ENCODE measurements at regions not wholly inside any gene's neighbourhood (a gene's known extent, or its start where the extent isn't known, plus 50 kb on each side); places are given as distances from the start of the nearest gene placed in this dataset.

GRCh38 chr21:35139382-35139715 is 90.2 kb upstream of the RUNX1 start:
- no peaks in the 10 kb centered on the region for H3K9me3 Mint-ChIP-seq
- peak overlapping the region; percentile 79 for H3K27ac Mint-ChIP-seq
- no peaks in the 10 kb centered on the region for H3K27me3 Mint-ChIP-seq
- H3K4me3 Mint-ChIP-seq: no peak overlapping the region
- H3K36me3 Mint-ChIP-seq: no peaks in the 10 kb centered on the region
- peak; percentile 49 for ATAC-seq
- peaks cover 29% of the 10 kb centered on the region for H3K4me1 Mint-ChIP-seq

- Mint-ChIP-seq H3K27me3 (no peaks in the 10 kb centered on the region), H3K27ac (peak overlapping the region; percentile 79), H3K4me3 (peak overlapping the region; percentile 23), H3K4me1 (peaks cover 33% of the 10 kb centered on the region), H3K9me3 (no peaks in the 10 kb centered on the region), H3K36me3 (no peaks in the 10 kb centered on the region)
- ATAC-seq: peak; percentile 85
Observed at GRCh38 chr21:35138665-35139381, 89.7 kb upstream of the RUNX1 start.

GRCh38 chr21:35136586-35137219 is 87.6 kb upstream of the RUNX1 start:
- H3K27me3 Mint-ChIP-seq: no peaks in the 10 kb centered on the region
- no peaks in the 10 kb centered on the region for H3K9me3 Mint-ChIP-seq
- H3K4me3 Mint-ChIP-seq: no peak overlapping the region
- peak overlapping the region; percentile 62 for H3K27ac Mint-ChIP-seq
- no peaks in the 10 kb centered on the region for H3K36me3 Mint-ChIP-seq
- H3K4me1 Mint-ChIP-seq: peaks cover 33% of the 10 kb centered on the region
- no peak for ATAC-seq

- no peaks in the 10 kb centered on the region for H3K36me3 Mint-ChIP-seq
- H3K27ac Mint-ChIP-seq: peak overlapping the region; percentile 62
- ATAC-seq: no peak
Observed at GRCh38 chr21:35136106-35136505, 87.0 kb upstream of the RUNX1 start.

GRCh38 chr21:35135481-35135880 is 86.4 kb upstream of the RUNX1 start:
- H3K27ac Mint-ChIP-seq: no peak overlapping the region
- H3K27me3 Mint-ChIP-seq: no peaks in the 10 kb centered on the region
- no peak overlapping the region for H3K4me3 Mint-ChIP-seq
- H3K9me3 Mint-ChIP-seq: no peaks in the 10 kb centered on the region
- H3K4me1 Mint-ChIP-seq: peaks cover 33% of the 10 kb centered on the region
- no peaks in the 10 kb centered on the region for H3K36me3 Mint-ChIP-seq
- ATAC-seq: no peak

More at GRCh38 chr21:35136106-35136505, 87.0 kb upstream of the RUNX1 start:
- Mint-ChIP-seq H3K27me3 (no peaks in the 10 kb centered on the region), H3K9me3 (no peaks in the 10 kb centered on the region), H3K4me1 (peaks cover 33% of the 10 kb centered on the region), H3K4me3 (no peak overlapping the region)

GRCh38 chr21:35134309-35134708 is 85.2 kb upstream of the RUNX1 start:
- Mint-ChIP-seq H3K36me3 (no peaks in the 10 kb centered on the region), H3K27ac (no peak overlapping the region), H3K9me3 (no peaks in the 10 kb centered on the region), H3K27me3 (no peaks in the 10 kb centered on the region), H3K4me1 (peaks cover 33% of the 10 kb centered on the region), H3K4me3 (no peak overlapping the region)
- ATAC-seq: peak; percentile 63

- H3K4me3 Mint-ChIP-seq: no peak overlapping the region
- peaks cover 14% of the 10 kb centered on the region for H3K9me3 Mint-ChIP-seq
- H3K4me1 Mint-ChIP-seq: no peaks in the 10 kb centered on the region
- H3K27me3 Mint-ChIP-seq: no peaks in the 10 kb centered on the region
- ATAC-seq: no peak
- no peaks in the 10 kb centered on the region for H3K36me3 Mint-ChIP-seq
- H3K27ac Mint-ChIP-seq: no peak overlapping the region
Observed at GRCh38 chr21:35128536-35128935, 79.4 kb upstream of the RUNX1 start.

GRCh38 chr21:35127851-35128250 is 78.7 kb upstream of the RUNX1 start:
- H3K36me3 Mint-ChIP-seq: no peaks in the 10 kb centered on the region
- peaks cover 14% of the 10 kb centered on the region for H3K9me3 Mint-ChIP-seq
- H3K4me3 Mint-ChIP-seq: no peak overlapping the region
- no peaks in the 10 kb centered on the region for H3K4me1 Mint-ChIP-seq
- H3K27me3 Mint-ChIP-seq: no peaks in the 10 kb centered on the region
- no peak overlapping the region for H3K27ac Mint-ChIP-seq
- ATAC-seq: no peak

GRCh38 chr21:35127026-35127425 is 77.9 kb upstream of the RUNX1 start:
- no peaks in the 10 kb centered on the region for H3K27me3 Mint-ChIP-seq

GRCh38 chr21:35120631-35121180 is 71.6 kb upstream of the RUNX1 start:
- no peaks in the 10 kb centered on the region for H3K36me3 Mint-ChIP-seq
- H3K27me3 Mint-ChIP-seq: peaks cover 12% of the 10 kb centered on the region
- peaks cover 15% of the 10 kb centered on the region for H3K9me3 Mint-ChIP-seq

More at GRCh38 chr21:35127026-35127425, 77.9 kb upstream of the RUNX1 start:
- Mint-ChIP-seq H3K9me3 (peaks cover 14% of the 10 kb centered on the region), H3K36me3 (no peaks in the 10 kb centered on the region), H3K4me1 (no peaks in the 10 kb centered on the region), H3K27ac (no peak overlapping the region), H3K4me3 (no peak overlapping the region)
- ATAC-seq: no peak

GRCh38 chr21:35119501-35120047 is 70.5 kb upstream of the RUNX1 start:
- Mint-ChIP-seq H3K36me3 (no peaks in the 10 kb centered on the region), H3K27me3 (peaks cover 12% of the 10 kb centered on the region), H3K4me3 (no peak overlapping the region), H3K4me1 (no peaks in the 10 kb centered on the region), H3K9me3 (peaks cover 6% of the 10 kb centered on the region), H3K27ac (no peak overlapping the region)
- no peak for ATAC-seq

More at GRCh38 chr21:35120631-35121180, 71.6 kb upstream of the RUNX1 start:
- ATAC-seq: no peak
- Mint-ChIP-seq H3K27ac (peak overlapping the region; percentile 12), H3K4me3 (no peak overlapping the region), H3K4me1 (no peaks in the 10 kb centered on the region)

- Mint-ChIP-seq H3K27me3 (peaks cover 12% of the 10 kb centered on the region), H3K27ac (no peak overlapping the region)
Observed at GRCh38 chr21:35116777-35117176, 67.7 kb upstream of the RUNX1 start.

GRCh38 chr21:35113064-35113463 is 64.0 kb upstream of the RUNX1 start:
- Mint-ChIP-seq H3K4me3 (no peak overlapping the region), H3K27me3 (peaks cover 12% of the 10 kb centered on the region), H3K27ac (no peak overlapping the region), H3K9me3 (peaks cover 2% of the 10 kb centered on the region), H3K4me1 (no peaks in the 10 kb centered on the region), H3K36me3 (no peaks in the 10 kb centered on the region)
- no peak for ATAC-seq

More at GRCh38 chr21:35116777-35117176, 67.7 kb upstream of the RUNX1 start:
- H3K4me3 Mint-ChIP-seq: no peak overlapping the region
- no peak for ATAC-seq
- peaks cover 2% of the 10 kb centered on the region for H3K9me3 Mint-ChIP-seq
- no peaks in the 10 kb centered on the region for H3K4me1 Mint-ChIP-seq
- H3K36me3 Mint-ChIP-seq: no peaks in the 10 kb centered on the region

GRCh38 chr21:35111321-35111930 is 62.3 kb upstream of the RUNX1 start:
- no peak for ATAC-seq
- no peaks in the 10 kb centered on the region for H3K36me3 Mint-ChIP-seq
- no peaks in the 10 kb centered on the region for H3K27me3 Mint-ChIP-seq
- H3K4me3 Mint-ChIP-seq: no peak overlapping the region
- no peaks in the 10 kb centered on the region for H3K9me3 Mint-ChIP-seq
- H3K27ac Mint-ChIP-seq: no peak overlapping the region
- H3K4me1 Mint-ChIP-seq: no peaks in the 10 kb centered on the region

- no peak overlapping the region for H3K27ac Mint-ChIP-seq
- no peak for ATAC-seq
- no peak overlapping the region for H3K4me3 Mint-ChIP-seq
- no peaks in the 10 kb centered on the region for H3K27me3 Mint-ChIP-seq
- no peaks in the 10 kb centered on the region for H3K9me3 Mint-ChIP-seq
- no peaks in the 10 kb centered on the region for H3K36me3 Mint-ChIP-seq
- no peaks in the 10 kb centered on the region for H3K4me1 Mint-ChIP-seq
Observed at GRCh38 chr21:35108887-35109286, 59.8 kb upstream of the RUNX1 start.

Data from stimulated activated memory B cell treated with anti-CD40 and anti-IgM and Interleukin-4, amounts not matched to agents 10 μg/mL and 1 μg/mL and 100 μg/mL, for 72 hours (primary cell).